GM19239 (cell line): ENCODE measurements at regions not wholly inside any gene's neighbourhood (a gene's known extent, or its start where the extent isn't known, plus 50 kb on each side); places are given as distances from the start of the nearest gene placed in this dataset.

Experiments used
- DNase-seq: peaks from one replicate; pipeline ENCODE4 v3.0.0; 2011; ENCODE audit warnings: low spot score; ENCODE audit not compliant: insufficient read length
- FAIRE-seq: peaks from 2 replicates; lab custom pipeline; 2011; peaks lifted over from hg19 to GRCh38; lab: Jason Lieb, UNC

DNA sequence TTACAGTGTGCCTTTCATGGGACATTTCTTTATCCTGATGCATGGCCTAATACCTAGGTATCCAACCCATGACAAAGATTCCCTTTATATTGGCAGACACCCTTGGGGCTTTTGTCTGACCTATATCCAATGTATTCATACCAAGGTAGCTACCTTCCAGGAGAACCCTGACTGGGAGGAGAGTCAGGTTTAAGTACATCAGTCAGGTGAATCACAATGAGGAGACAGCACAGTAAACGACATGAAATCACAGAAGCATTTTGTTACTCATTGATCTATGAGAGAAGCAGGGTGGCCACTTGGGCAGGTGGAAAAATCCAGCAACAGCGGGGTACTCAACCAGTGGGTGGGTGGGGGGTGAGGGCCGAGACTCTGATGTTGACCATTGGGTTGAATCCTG lies 527.4 kb upstream of the ATXN8OS start:
- no peak for FAIRE-seq
- DNase-seq: no peak

DNA sequence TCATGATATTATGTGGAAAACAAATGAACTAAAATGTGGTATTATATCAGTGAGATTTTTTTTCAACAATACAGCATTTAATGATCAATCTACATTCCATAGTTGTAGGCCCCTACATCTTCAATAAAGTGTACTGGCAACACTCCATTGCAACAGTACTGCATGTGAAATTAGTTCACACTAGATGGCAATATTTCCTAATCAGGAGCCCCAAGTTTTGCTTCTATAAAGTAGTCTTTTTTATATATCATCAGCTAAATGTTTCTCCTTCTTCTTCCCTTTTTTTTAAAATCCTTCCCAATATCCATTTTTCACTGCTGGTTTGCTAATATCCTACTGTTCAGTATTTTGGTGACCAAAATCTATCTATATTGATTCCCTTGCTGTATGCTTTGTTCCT lies 528.3 kb upstream of the ATXN8OS start:
- FAIRE-seq: no peak
- DNase-seq: no peak

DNA sequence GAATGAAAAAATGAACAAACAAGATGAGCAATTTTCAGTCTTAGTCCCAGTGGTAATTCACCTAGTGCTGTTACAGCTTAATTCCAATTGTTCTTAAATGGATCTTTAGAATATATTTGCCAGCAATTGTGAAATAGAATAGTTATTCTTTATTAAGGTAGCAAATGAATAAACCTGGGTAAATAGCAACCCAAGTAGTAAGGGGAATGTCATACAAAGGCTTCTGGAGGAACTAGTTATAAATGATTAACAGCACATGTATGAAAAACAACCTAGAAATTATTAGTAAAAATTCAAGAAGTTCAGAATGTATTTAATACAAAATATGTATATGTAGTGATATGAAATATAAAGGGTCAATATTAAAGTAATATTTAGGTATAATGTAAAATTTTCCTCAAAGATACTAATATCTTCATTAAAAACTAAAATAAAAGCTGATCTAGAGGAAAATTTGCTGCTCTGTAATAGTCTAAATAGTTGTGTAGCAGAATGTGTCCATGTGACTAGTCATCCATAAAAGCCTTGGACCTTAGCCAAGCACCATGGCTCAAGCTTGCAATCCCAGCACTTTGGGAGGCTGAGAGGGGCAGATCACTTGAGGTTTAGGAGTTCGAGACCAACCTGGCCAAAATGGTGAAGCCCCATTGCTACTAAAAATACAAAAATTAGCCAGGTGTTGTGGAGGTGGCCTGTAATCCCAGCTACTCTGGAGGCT lies 535.9 kb upstream of the ATXN8OS start:
- DNase-seq (no peak), FAIRE-seq (no peak)

GRCh38 chr13:69567514-69567913 lies 540.1 kb upstream of the ATXN8OS start:
- FAIRE-seq: no peak
- DNase-seq: no peak

DNA sequence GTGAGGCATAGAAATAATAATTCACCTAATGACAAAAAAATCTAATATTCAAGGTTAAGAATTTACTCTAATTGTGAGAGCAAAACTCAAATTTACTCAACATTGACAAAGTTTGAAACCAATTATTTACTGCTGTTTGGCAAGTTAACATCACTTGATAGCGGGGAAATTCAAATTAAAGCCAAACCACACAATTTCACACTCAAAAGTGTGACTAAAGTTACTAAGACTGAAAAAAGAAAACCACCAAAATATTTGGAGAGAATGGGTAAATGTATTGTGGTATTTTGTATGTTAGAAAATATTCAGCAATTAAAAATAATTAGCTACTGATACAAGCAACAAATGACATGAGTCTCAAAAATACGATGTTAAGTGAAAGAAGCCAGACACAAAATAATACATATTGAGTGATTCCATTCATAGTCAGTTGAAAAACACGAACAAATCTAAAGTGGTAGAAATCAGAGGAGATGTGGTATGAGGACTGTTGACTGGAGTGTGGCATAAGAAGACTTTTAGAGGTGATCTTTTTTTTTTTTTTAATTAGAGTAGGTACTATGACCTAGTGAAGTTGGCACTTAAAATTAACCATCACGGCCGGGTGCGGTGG lies 541.4 kb upstream of the ATXN8OS start:
- no peak for FAIRE-seq

DNA sequence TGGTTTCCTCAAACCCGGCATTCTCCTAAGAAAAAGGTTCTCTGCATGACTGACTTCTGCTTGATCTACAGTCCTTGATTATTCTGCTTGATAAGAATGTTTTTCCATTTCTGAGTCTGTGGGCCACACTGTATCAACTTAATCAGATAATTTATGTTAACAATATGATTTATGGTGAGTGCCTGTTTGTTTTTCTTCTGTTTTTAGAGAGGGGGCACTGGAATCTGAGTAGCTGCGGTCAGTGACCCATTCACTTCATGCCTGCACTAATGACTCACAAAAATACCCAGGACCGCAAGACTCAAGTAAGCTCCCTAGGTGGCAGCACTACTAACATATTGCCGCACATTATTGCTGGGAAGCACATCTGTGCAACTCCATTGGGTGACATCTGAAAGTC lies 542.3 kb upstream of the ATXN8OS start:
- FAIRE-seq: no peak

More for the DNA sequence above, 541.4 kb upstream of the ATXN8OS start:
- no peak for DNase-seq

DNA sequence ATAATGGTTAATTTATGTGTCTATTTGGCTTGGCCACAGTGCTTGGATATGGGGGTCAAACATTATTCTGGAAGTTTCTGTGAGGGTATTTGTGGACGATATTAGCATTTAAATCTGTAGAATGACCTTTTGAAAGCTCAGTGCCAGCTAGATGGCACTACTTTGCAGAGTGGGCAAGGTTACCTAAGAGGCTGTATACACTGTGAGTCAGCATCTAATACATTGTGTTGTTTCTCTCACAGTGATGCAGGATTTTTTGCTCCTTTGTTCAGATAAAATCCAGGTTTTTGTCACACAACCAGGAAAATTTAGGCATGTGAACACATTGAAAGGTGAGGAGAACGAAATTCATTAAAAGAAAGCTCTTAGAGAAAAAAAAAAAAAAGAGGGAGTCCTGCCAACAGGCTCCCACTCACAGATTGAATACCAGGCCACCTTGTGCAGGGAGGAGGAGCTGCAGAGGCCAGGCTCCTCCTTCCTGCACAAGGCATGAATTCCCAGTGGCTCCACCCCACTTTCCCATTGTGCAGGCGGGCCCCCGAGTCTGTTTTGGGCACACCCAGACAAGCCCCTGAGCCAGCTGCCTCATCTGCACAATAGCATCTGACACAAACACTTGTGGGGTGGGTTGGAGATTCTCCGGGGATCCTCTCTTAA lies 551.0 kb upstream of the ATXN8OS start:
- DNase-seq (no peak), FAIRE-seq (no peak)

More for the DNA sequence above, 542.3 kb upstream of the ATXN8OS start:
- DNase-seq: no peak

- FAIRE-seq (no peak), DNase-seq (no peak)
Observed at GRCh38 chr13:69553976-69554375, 553.6 kb upstream of the ATXN8OS start.

GRCh38 chr13:69551193-69551592 lies 556.4 kb upstream of the ATXN8OS start:
- no peak for FAIRE-seq
- no peak for DNase-seq

- FAIRE-seq (no peak), DNase-seq (no peak)
Observed at GRCh38 chr13:69547780-69548179, 559.8 kb upstream of the ATXN8OS start.

DNA sequence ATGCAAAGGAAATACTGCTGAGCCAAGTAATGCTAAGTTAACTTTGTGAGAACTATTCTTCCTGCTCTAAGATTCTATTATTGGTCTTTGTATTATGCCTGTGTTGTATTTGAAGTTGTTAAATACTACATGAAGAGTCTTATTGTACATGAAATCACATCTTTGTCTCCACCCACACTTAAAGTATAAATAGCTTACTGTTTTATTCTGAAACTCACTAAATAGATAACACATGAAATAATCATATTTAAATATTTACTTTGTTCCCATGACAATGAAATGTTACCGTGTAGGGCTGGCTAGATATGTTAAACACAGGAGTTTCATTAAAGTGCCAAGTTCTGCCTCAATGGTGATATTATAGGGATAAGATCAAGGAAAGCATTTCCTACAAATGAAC lies 562.1 kb upstream of the ATXN8OS start:
- FAIRE-seq (no peak), DNase-seq (no peak)

DNA sequence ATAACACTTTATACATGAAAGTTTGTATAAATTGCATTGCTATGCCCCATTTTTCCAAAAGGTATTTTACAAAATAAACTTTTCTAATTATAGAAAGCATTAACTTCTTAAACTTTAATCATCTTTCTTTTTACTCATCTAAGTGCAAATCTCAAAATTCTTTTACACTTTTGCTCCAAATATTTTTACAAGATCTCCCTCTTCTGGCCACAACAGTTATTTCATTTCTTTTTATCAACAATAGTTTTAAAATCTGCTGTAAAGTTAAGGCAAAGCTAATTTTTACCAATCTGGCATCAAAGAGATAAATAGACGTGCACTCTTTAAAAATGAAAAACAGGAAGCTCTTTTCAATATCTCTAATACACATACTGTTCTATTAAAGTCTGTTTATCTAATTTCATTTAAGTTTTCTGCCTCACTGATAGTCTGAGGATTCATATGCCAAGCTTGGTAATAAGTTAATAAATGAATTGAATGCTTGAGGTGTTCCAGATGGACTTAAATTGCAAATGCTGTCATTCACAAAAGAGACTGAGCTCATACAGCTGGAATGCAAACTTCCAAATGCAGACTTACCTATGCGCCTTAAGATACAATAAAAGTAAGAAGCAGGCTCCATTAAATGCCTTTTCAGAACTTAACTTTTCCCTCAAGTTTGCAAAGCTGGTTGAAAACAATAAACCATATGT lies 583.0 kb upstream of the ATXN8OS start:
- no peak for DNase-seq
- FAIRE-seq: no peak

GRCh38 chr13:69496981-69497380 lies 610.6 kb upstream of the ATXN8OS start:
- FAIRE-seq (no peak), DNase-seq (no peak)

GRCh38 chr13:69495096-69495495 lies 612.5 kb upstream of the ATXN8OS start:
- FAIRE-seq: no peak
- no peak for DNase-seq

DNA sequence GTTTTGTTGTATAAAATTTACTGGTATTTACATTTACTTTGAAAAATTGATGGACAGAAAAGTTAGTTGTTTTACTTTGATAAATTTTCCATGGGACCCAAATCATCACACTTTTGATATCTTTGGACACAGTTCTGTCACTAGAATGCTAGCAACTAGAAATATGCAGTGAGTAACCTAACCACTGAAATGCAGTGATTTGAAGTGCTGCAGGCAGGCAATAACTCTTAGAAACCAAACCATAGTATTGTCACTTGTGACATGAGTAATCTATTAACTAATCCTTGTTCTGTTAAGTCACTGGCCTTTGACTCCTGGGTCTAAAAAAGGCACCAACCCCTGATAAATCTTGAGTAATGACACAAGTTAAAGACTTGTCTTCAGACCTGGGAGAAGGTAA lies 620.0 kb upstream of the ATXN8OS start:
- DNase-seq (no peak), FAIRE-seq (no peak)

DNA sequence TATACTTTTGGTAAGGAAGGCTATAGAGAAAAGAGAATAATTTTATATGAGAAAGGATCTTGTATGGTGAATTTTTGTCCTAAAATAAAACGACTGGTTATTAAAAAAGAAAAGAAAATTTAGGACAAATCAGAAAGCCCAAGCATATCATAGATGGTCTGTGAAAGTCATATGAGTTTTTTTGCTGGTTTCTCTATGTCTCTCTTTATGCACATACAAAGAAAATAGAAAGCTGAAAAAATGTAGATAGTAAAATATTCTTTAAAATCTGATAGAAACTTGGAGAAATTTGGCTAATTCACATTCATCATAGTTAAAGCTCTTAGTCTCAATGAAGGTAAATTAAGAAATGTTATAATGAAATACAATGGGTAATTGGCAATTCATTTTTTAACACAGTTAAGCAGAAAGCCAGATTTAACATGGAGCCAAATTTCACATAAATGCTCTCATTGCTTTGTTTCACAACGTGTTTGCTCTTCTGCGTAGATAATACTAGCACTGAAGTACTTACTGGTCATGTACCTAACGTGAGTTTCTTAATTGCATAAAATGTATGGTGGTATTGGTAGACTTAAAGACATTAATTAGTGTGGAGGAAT lies 621.5 kb upstream of the ATXN8OS start:
- DNase-seq: no peak
- FAIRE-seq: no peak

DNA sequence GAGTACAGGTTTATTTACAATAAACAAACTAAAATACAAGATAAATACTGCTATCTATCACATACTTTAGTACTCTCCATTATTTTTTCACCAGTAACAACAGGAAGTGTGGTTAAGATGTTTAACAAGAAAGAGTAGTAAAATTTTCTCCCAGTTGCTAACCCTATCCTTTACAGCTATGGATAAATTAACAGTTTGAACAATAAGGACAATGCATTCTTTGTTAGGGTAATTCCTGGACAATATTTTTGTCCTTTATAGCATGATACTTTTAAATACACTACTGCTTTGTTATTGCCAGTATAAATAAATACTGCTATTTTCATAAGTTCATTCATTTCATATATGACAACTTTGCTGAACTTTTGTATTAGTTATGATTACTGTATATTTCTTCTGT lies 630.2 kb upstream of the ATXN8OS start:
- no peak for FAIRE-seq

DNA sequence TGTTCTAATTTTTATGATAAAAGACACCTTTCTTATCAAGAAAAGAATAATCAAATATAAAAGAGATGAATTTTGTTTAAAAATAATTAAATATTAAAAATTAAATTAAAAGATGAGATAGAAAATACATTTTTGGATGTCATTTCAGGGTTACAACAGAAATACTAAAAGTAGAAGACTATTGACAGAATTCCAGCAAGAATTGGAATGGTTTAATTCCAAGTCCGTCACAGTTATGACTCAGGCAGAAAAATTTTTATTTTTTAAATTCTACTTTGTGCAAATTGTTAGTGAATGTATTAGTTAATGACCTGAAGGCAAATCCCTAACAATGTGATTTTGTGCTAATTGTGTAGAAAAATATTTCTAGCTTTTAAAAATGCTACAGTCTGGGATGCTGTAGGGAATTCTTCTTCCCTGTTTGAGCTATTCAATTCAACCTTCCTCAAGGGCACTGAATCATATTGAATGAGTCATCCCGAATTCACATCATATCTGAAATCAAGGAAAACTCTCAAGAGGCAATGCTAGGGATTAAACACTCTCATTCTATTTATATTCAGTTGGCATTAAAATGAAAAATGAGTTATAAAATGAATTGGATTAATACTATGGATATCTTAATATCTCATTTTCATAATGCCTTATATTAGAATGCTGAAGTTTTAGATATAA lies 633.5 kb upstream of the ATXN8OS start:
- no peak for FAIRE-seq
- DNase-seq: no peak

More for the DNA sequence above, 630.2 kb upstream of the ATXN8OS start:
- no peak for DNase-seq

DNA sequence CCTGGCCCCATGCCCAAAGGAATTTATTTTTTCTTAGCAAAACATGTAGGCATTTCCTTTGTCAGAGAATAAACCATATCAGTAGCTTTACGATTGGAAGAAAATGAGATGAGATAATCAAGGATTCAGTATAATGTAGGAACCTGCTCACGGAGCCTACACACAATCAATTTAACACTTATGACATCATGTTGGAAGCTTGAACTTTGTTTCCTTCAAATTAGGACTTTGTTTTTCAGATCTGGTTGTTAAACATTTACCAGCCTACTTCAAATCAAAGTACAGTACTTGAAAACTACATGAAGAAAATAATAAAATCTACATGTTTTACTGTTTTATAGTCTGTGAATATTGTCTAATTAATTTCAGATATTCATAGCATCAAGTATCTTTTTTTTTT lies 639.0 kb upstream of the ATXN8OS start:
- FAIRE-seq: no peak
- no peak for DNase-seq

DNA sequence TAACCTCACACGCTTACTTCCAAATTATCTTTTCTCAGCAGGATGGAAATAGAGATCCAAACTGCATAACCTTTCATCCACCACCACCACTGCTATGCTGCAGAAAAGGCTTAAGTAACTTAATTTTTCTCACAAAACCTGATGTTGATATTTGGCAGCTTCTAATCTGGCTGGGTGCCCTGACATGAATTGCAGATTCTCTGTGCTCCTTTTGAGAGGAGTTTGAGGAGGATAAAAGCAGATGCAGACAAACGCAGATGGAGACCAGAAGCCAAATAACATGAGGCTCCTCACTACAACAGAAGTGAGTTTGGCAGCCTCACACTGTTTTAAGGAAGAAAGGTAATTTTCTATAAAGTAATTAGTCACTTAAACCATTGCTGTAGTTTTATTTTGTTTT lies 646.2 kb upstream of the ATXN8OS start:
- FAIRE-seq: no peak
- DNase-seq: no peak
